ENCODE measurements at regions not wholly inside any gene's neighbourhood (a gene's known extent, or its start where the extent isn't known, plus 50 kb on each side); places are given as distances from the start of the nearest gene placed in this dataset.

- TF ChIP-seq CTCF (IDR thresholded peaks at IDR 0.05) (no peak), POLR2A (IDR thresholded peaks at IDR 0.05) (no peak)
Measured at GRCh38 chr5:2841208-2841607, 89.7 kb upstream of the IRX2 start.

Measured in thyroid gland (tissue), 4 donors.